ENCODE measurements at regions not wholly inside any gene's neighbourhood (a gene's known extent, or its start where the extent isn't known, plus 50 kb on each side); places are given as distances from the start of the nearest gene placed in this dataset.

- WGBS, 3 donors, result 61 to 81% (median 79%) methylated on average over 2 of the region's 2 CpGs
- H3K27ac ChIP-seq (ENCODE audit: low read depth, low read length), result no peak overlapping the region
Measured at GRCh38 chr10:76679030-76679429, 958.6 kb downstream of the KCNMA1 start.

GRCh38 chr10:76675951-76676587 is 961.5 kb downstream of the KCNMA1 start:
- 67 to 95% (median 77%) methylated on average over 4 of the region's 4 CpGs for WGBS, 3 donors
- H3K27ac ChIP-seq (ENCODE audit: low read depth, low read length), result peak overlapping the region; percentile 46

GRCh38 chr10:76675561-76675950 is 962.1 kb downstream of the KCNMA1 start:
- WGBS, 3 donors, result 54 to 73% (median 59%) methylated on average over 3 of the region's 3 CpGs
- peak overlapping the region; percentile 46 for H3K27ac ChIP-seq (ENCODE audit: low read depth, low read length)

- no peak overlapping the region for H3K27ac ChIP-seq (ENCODE audit: low read depth, low read length)
- WGBS, 3 donors, result 50 to 68% (median 51%) methylated on average over 4 of the region's 4 CpGs
Measured at GRCh38 chr10:76667408-76668370, 969.9 kb downstream of the KCNMA1 start.

- WGBS, 3 donors, result 61 to 93% (median 61%) methylated on average over 1 of the region's 1 CpG
- no peak overlapping the region for H3K27ac ChIP-seq (ENCODE audit: low read depth, low read length)
Measured at GRCh38 chr10:76666891-76667290, 970.7 kb downstream of the KCNMA1 start.

GRCh38 chr10:76665029-76665428 is 972.6 kb downstream of the KCNMA1 start:
- WGBS, 3 donors, result 87 to 97% (median 95%) methylated on average over 4 of the region's 4 CpGs
- H3K27ac ChIP-seq (ENCODE audit: low read depth, low read length), result no peak overlapping the region

- no peak overlapping the region for H3K27ac ChIP-seq (ENCODE audit: low read depth, low read length)
Measured at GRCh38 chr10:76657337-76658012, 980.1 kb downstream of the KCNMA1 start.

- no peak overlapping the region for H3K27ac ChIP-seq (ENCODE audit: low read depth, low read length)
- 78 to 79% (median 78%) methylated on average over 4 of the region's 4 CpGs for WGBS, 3 donors
Measured at GRCh38 chr10:76651154-76651553, 986.5 kb downstream of the KCNMA1 start.

- whole genome bisulfite sequencing, 3 donors, result 52 to 63% (median 52%) methylated on average over 3 of the region's 3 CpGs
- no peak overlapping the region for H3K27ac ChIP-seq (ENCODE audit: low read depth, low read length)
Measured at GRCh38 chr10:76649723-76650127, 987.9 kb downstream of the KCNMA1 start.

GRCh38 chr10:76649254-76649653 is 988.4 kb downstream of the KCNMA1 start:
- H3K27ac ChIP-seq (ENCODE audit: low read depth, low read length), result no peak overlapping the region
- WGBS, 3 donors, result 78 to 85% (median 82%) methylated on average over 3 of the region's 3 CpGs

- 89 to 92% (median 91%) methylated on average over 2 of the region's 2 CpGs for WGBS, 3 donors
- H3K27ac ChIP-seq (ENCODE audit: low read depth, low read length), result no peak overlapping the region
Measured at GRCh38 chr10:76647301-76647700, 990.3 kb downstream of the KCNMA1 start.

GRCh38 chr10:76645341-76645740 is 992.3 kb downstream of the KCNMA1 start:
- no peak overlapping the region for H3K27ac ChIP-seq (ENCODE audit: low read depth, low read length)
- 65 to 80% (median 71%) methylated on average over 3 of the region's 3 CpGs for WGBS, 3 donors

- 91 to 93% (median 91%) methylated on average over 2 of the region's 2 CpGs for WGBS, 3 donors
Measured at GRCh38 chr10:76644476-76644875, 993.1 kb downstream of the KCNMA1 start.

GRCh38 chr10:76643511-76643911 is 994.1 kb downstream of the KCNMA1 start:
- H3K27ac ChIP-seq (ENCODE audit: low read depth, low read length), result no peak overlapping the region
- 50 to 73% (median 63%) methylated on average over 4 of the region's 4 CpGs for WGBS, 3 donors

More at GRCh38 chr10:76644476-76644875, 993.1 kb downstream of the KCNMA1 start:
- no peak overlapping the region for H3K27ac ChIP-seq (ENCODE audit: low read depth, low read length)

GRCh38 chr10:76642358-76642757 is 995.2 kb downstream of the KCNMA1 start:
- H3K27ac ChIP-seq (ENCODE audit: low read depth, low read length), result no peak overlapping the region
- WGBS, 3 donors, result 48 to 74% (median 61%) methylated on average over 1 of the region's 1 CpG

- no peak overlapping the region for H3K27ac ChIP-seq (ENCODE audit: low read depth, low read length)
Measured at GRCh38 chr10:76641215-76641614, 996.4 kb downstream of the KCNMA1 start.

GRCh38 chr10:76640806-76641205 is 996.8 kb downstream of the KCNMA1 start:
- WGBS, 3 donors, result 89 to 96% (median 93%) methylated on average over 5 of the region's 5 CpGs
- H3K27ac ChIP-seq (ENCODE audit: low read depth, low read length), result no peak overlapping the region

- 81 to 95% (median 94%) methylated on average over 1 of the region's 1 CpG for WGBS, 3 donors
- H3K27ac ChIP-seq (ENCODE audit: low read depth, low read length), result no peak overlapping the region
Measured at GRCh38 chr10:76632767-76633051, 1004.9 kb downstream of the KCNMA1 start.

Data from adipose tissue (tissue), 3 donors.